ENCODE measurements at regions not wholly inside any gene's neighbourhood (a gene's known extent, or its start where the extent isn't known, plus 50 kb on each side); places are given as distances from the start of the nearest gene placed in this dataset.

GRCh38 chr5:166992874-166993722 lies 1298.3 kb upstream of the WWC1 start:
- ATAC-seq (replicated peaks) (no peak), DNase-seq (no peak)
- H3K27me3 Mint-ChIP-seq, result no peaks in the 10 kb centered on the region

GRCh38 chr5:166994226-166994625 lies 1297.2 kb upstream of the WWC1 start:
- H3K9me3 Mint-ChIP-seq, result peaks cover 2 to 6% of the 10 kb centered on the region in 2 donors
- no peak for ATAC-seq (replicated peaks)
- no peaks in the 10 kb centered on the region for H3K36me3 Mint-ChIP-seq (ENCODE audit: insufficient read depth)
- no peak overlapping the region for H3K4me3 Mint-ChIP-seq
- DNase-seq, result no peak
- H3K27me3 Mint-ChIP-seq, result no peaks in the 10 kb centered on the region
- no peaks in the 10 kb centered on the region for H3K4me1 Mint-ChIP-seq (ENCODE audit: low read depth in 2 of 2)
- H3K27ac Mint-ChIP-seq, result no peak overlapping the region

More at GRCh38 chr5:166992874-166993722, 1298.3 kb upstream of the WWC1 start:
- H3K9me3 Mint-ChIP-seq, result peaks cover 0 to 2% of the 10 kb centered on the region in 2 donors
- H3K4me3 Mint-ChIP-seq, result no peak overlapping the region
- H3K36me3 Mint-ChIP-seq (ENCODE audit: insufficient read depth), result no peaks in the 10 kb centered on the region
- H3K4me1 Mint-ChIP-seq (ENCODE audit: low read depth in 2 of 2), result no peaks in the 10 kb centered on the region
- H3K27ac Mint-ChIP-seq, result no peak overlapping the region

GRCh38 chr5:167001246-167001645 lies 1290.2 kb upstream of the WWC1 start:
- H3K27ac Mint-ChIP-seq, result no peak overlapping the region
- H3K9me3 Mint-ChIP-seq, result peaks cover 8 to 15% of the 10 kb centered on the region in 2 donors
- no peaks in the 10 kb centered on the region for H3K4me1 Mint-ChIP-seq (ENCODE audit: low read depth in 2 of 2)
- H3K36me3 Mint-ChIP-seq (ENCODE audit: insufficient read depth), result no peaks in the 10 kb centered on the region
- H3K27me3 Mint-ChIP-seq, result no peaks in the 10 kb centered on the region
- ATAC-seq (replicated peaks) (no peak), DNase-seq (no peak)
- no peak overlapping the region for H3K4me3 Mint-ChIP-seq

- no peaks in the 10 kb centered on the region for H3K4me1 Mint-ChIP-seq (ENCODE audit: low read depth in 2 of 2)
- H3K9me3 Mint-ChIP-seq, result peaks cover 7 to 10% of the 10 kb centered on the region in 2 donors
- no peaks in the 10 kb centered on the region for H3K36me3 Mint-ChIP-seq (ENCODE audit: insufficient read depth)
- no peak overlapping the region for H3K4me3 Mint-ChIP-seq
- no peak for ATAC-seq (replicated peaks)
- no peak overlapping the region for H3K27ac Mint-ChIP-seq
- no peak for DNase-seq
- no peaks in the 10 kb centered on the region for H3K27me3 Mint-ChIP-seq
Measured at GRCh38 chr5:167008705-167009104, 1282.7 kb upstream of the WWC1 start.

- H3K27me3 Mint-ChIP-seq, result no peaks in the 10 kb centered on the region
- DNase-seq (no peak), ATAC-seq (replicated peaks) (no peak)
- peaks cover 7 to 10% of the 10 kb centered on the region in 2 donors for H3K9me3 Mint-ChIP-seq
- no peaks in the 10 kb centered on the region for H3K36me3 Mint-ChIP-seq (ENCODE audit: insufficient read depth)
- H3K27ac Mint-ChIP-seq, result no peak overlapping the region
- H3K4me1 Mint-ChIP-seq (ENCODE audit: low read depth in 2 of 2), result no peaks in the 10 kb centered on the region
- H3K4me3 Mint-ChIP-seq, result no peak overlapping the region
Measured at GRCh38 chr5:167011196-167011595, 1280.2 kb upstream of the WWC1 start.

GRCh38 chr5:167012123-167013034 lies 1279.1 kb upstream of the WWC1 start:
- no peak overlapping the region for H3K27ac Mint-ChIP-seq
- no peaks in the 10 kb centered on the region for H3K27me3 Mint-ChIP-seq
- ATAC-seq (replicated peaks), result no peak

GRCh38 chr5:167014401-167015056 lies 1276.9 kb upstream of the WWC1 start:
- Mint-ChIP-seq H3K36me3 (ENCODE audit: insufficient read depth) (no peaks in the 10 kb centered on the region), H3K27ac (no peak overlapping the region), H3K27me3 (no peaks in the 10 kb centered on the region), H3K4me3 (no peak overlapping the region), H3K4me1 (ENCODE audit: low read depth in 2 of 2) (no peaks in the 10 kb centered on the region), H3K9me3 (peaks cover 3 to 7% of the 10 kb centered on the region in 2 donors)
- DNase-seq, result no peak
- ATAC-seq (replicated peaks), result no peak

More at GRCh38 chr5:167012123-167013034, 1279.1 kb upstream of the WWC1 start:
- DNase-seq, result no peak
- Mint-ChIP-seq H3K36me3 (ENCODE audit: insufficient read depth) (no peaks in the 10 kb centered on the region), H3K4me3 (no peak overlapping the region), H3K9me3 (peaks cover 7 to 10% of the 10 kb centered on the region in 2 donors), H3K4me1 (ENCODE audit: low read depth in 2 of 2) (no peaks in the 10 kb centered on the region)

- Mint-ChIP-seq H3K27ac (no peak overlapping the region), H3K36me3 (ENCODE audit: insufficient read depth) (no peaks in the 10 kb centered on the region), H3K4me1 (ENCODE audit: low read depth in 2 of 2) (no peaks in the 10 kb centered on the region), H3K4me3 (no peak overlapping the region), H3K27me3 (no peaks in the 10 kb centered on the region), H3K9me3 (peaks cover 0 to 4% of the 10 kb centered on the region in 2 donors)
- no peak for ATAC-seq (replicated peaks)
- DNase-seq, result no peak
Measured at GRCh38 chr5:167020418-167020817, 1271.0 kb upstream of the WWC1 start.

GRCh38 chr5:167029488-167029887 lies 1262.0 kb upstream of the WWC1 start:
- Mint-ChIP-seq H3K4me1 (ENCODE audit: low read depth in 2 of 2) (no peaks in the 10 kb centered on the region), H3K36me3 (ENCODE audit: insufficient read depth) (no peaks in the 10 kb centered on the region), H3K27me3 (no peaks in the 10 kb centered on the region), H3K27ac (no peak overlapping the region), H3K4me3 (no peak overlapping the region), H3K9me3 (peaks cover 7 to 9% of the 10 kb centered on the region in 2 donors)
- ATAC-seq (replicated peaks) (no peak), DNase-seq (no peak)

GRCh38 chr5:167030500-167031120 lies 1260.8 kb upstream of the WWC1 start:
- DNase-seq, result no peak
- Mint-ChIP-seq H3K36me3 (ENCODE audit: insufficient read depth) (no peaks in the 10 kb centered on the region), H3K4me3 (no peak overlapping the region), H3K4me1 (ENCODE audit: low read depth in 2 of 2) (no peaks in the 10 kb centered on the region), H3K9me3 (peaks cover 5 to 9% of the 10 kb centered on the region in 2 donors), H3K27ac (no peak overlapping the region), H3K27me3 (no peaks in the 10 kb centered on the region)
- ATAC-seq (replicated peaks), result no peak

- no peak for DNase-seq
- no peaks in the 10 kb centered on the region for H3K4me1 Mint-ChIP-seq (ENCODE audit: low read depth in 2 of 2)
- H3K9me3 Mint-ChIP-seq, result peaks cover 7 to 14% of the 10 kb centered on the region in 2 donors
- no peak for ATAC-seq (replicated peaks)
- H3K36me3 Mint-ChIP-seq (ENCODE audit: insufficient read depth), result no peaks in the 10 kb centered on the region
- no peak overlapping the region for H3K27ac Mint-ChIP-seq
- no peak overlapping the region for H3K4me3 Mint-ChIP-seq
- no peaks in the 10 kb centered on the region for H3K27me3 Mint-ChIP-seq
Measured at GRCh38 chr5:167036585-167036984, 1254.9 kb upstream of the WWC1 start.

GRCh38 chr5:167049043-167049663 lies 1242.3 kb upstream of the WWC1 start:
- H3K27ac Mint-ChIP-seq, result no peak overlapping the region
- H3K4me3 Mint-ChIP-seq, result no peak overlapping the region
- no peaks in the 10 kb centered on the region for H3K36me3 Mint-ChIP-seq (ENCODE audit: insufficient read depth)
- H3K4me1 Mint-ChIP-seq (ENCODE audit: low read depth in 2 of 2), result no peaks in the 10 kb centered on the region
- peaks cover 0 to 2% of the 10 kb centered on the region in 2 donors for H3K9me3 Mint-ChIP-seq
- DNase-seq, result no peak
- ATAC-seq (replicated peaks), result no peak
- no peaks in the 10 kb centered on the region for H3K27me3 Mint-ChIP-seq

All from effector memory CD8-positive, alpha-beta T cell (primary cell).